Transverse colon (tissue), 4 donors: ENCODE measurements at regions not wholly inside any gene's neighbourhood (a gene's known extent, or its start where the extent isn't known, plus 50 kb on each side); places are given as distances from the start of the nearest gene placed in this dataset.

Experiments used
- DNase-seq: peaks from one replicate; pipeline ENCODE4 v3.0.0-alpha.2; 2019
- H3K27ac ChIP-seq, 4 donors: fragments of 200-600 bp; sonication (generic); 2 replicates each; pipeline ENCODE4 v1.5.1; 2016 to 2018; ENCODE audit warnings: inconsistent platforms in 4 of 4
- H3K27me3 ChIP-seq: fragments of 200-600 bp; sonication (generic); 2 replicates; pipeline ENCODE4 v1.5.1; 2017; ENCODE audit warnings: inconsistent platforms
- H3K36me3 ChIP-seq, 4 donors: fragments of 200-600 bp; sonication (generic); 2 replicates each; pipeline ENCODE4 v1.5.1; 2017 to 2019; ENCODE audit warnings: inconsistent platforms in 4 of 4
- H3K4me1 ChIP-seq, 4 donors: fragments of 200-600 bp; sonication (generic); 2 replicates each; pipeline ENCODE4 v1.5.1; 2017 to 2020; ENCODE audit warnings: inconsistent platforms in 4 of 4
- H3K4me3 ChIP-seq, 4 donors: fragments of 200-600 bp; sonication (generic); 1 replicate in 1 of 4; 2 replicates in 3 of 4; pipeline versions ENCODE4 v1.5.1 to v1.6.1; 2017 to 2019; ENCODE audit warnings: inconsistent platforms in 4 of 4
- H3K9me3 ChIP-seq, 2 donors: fragments of 200-600 bp; sonication (generic); 2 replicates each; pipeline ENCODE4 v1.5.1; 2017 to 2019; ENCODE audit warnings: inconsistent platforms in 2 of 2
- CTCF ChIP-seq, 5 experiments: fragments of 200-600 bp in 3 of 5; fragments of 450-650 bp in 2 of 5; sonication (generic) in 3 of 5; IDR thresholded peaks; 1 replicate in 2 of 5; 2 replicates in 3 of 5; pipeline ENCODE4 v1.5.1; 2016 to 2017; ENCODE audit warnings: antibody characterized with exemption in 5 of 5, inconsistent platforms in 3 of 5, mild to moderate bottlenecking in 2 of 5, moderate library complexity in 1 of 5
- EP300 ChIP-seq: sonication (generic); formaldehyde crosslinking; IDR thresholded peaks from one replicate; pipeline ENCODE4 v1.6.1; 2017; ENCODE audit warnings: antibody characterized with exemption, low read depth
- POLR2A ChIP-seq: fragments of 450-650 bp; IDR thresholded peaks from one replicate; pipeline ENCODE4 v1.6.1; 2016; ENCODE audit warnings: antibody characterized with exemption, mild to moderate bottlenecking, moderate library complexity
- POLR2AphosphoS5 ChIP-seq, 3 donors: sonication (generic); formaldehyde crosslinking; IDR thresholded peaks; one replicate each; pipeline ENCODE4 v1.6.1; 2016; ENCODE audit warnings: antibody characterized with exemption in 3 of 3
- WGBS, 2 donors: methylation state at CpG; one replicate each; pipeline ENCODE4 v1.1.5; 2018; ENCODE audit warnings: low coverage in 1 of 2; 5-methylcytosine and 5-hydroxymethylcytosine counted together
- in situ Hi-C, 4 donors: fragments of 200-750 bp; cut with MboI; loops; one replicate each; pipeline versions ENCODE4 v1.15.0 to v1.15.1; 2017; ENCODE audit warnings: low sequenced_read_pairs in 3 of 4, low pct_ligation_motif_present in 1 of 4, low pct_unique_long_range_greater_than_20kb in 1 of 4
- intact Hi-C: fragments of 100-400 bp; cut with DNase I; formaldehyde crosslinking; loops from one replicate; pipeline ENCODE4 v1.15.1; 2023; ENCODE audit warnings: low total_unique reads

DNA sequence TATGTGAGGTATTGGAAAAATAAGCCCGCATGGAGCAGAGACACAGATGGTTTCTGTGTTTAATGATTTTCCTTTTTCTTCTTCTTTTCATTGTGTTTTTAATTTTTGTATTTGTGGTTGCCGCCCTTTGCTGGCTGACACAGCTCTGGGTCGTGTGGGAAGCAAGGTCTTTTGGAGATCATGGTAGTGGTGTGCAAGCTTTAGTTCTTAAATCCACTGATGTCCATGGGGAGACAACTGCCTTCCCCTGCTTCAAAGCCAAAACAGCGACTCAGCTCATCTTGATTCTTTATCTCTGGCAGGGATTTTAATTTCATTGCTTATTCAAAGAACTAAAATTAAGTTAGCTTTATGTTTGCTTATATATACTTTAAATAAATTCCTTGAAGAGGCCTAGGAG is 711.3 kb upstream of the SGCG start:
- intact Hi-C loops (no loop called here), in situ Hi-C loops (no loop called here)
- Histone ChIP-seq H3K4me1 (no peaks in the 10 kb centered on the region), H3K9me3 (no peaks in the 10 kb centered on the region), H3K27me3 (no peaks in the 10 kb centered on the region), H3K27ac (no peak overlapping the region), H3K4me3 (no peak overlapping the region), H3K36me3 (no peaks in the 10 kb centered on the region)
- 76 to 80% methylated on average over 4 of the region's 4 CpGs for WGBS, 2 donors
- no peak for TF ChIP-seq EP300
- no peak for TF ChIP-seq POLR2A
- TF ChIP-seq CTCF (IDR thresholded peaks at IDR 0.05): no peak
- no peak for TF ChIP-seq POLR2AphosphoS5 (IDR thresholded peaks at IDR 0.05)
- no peak for DNase-seq

DNA sequence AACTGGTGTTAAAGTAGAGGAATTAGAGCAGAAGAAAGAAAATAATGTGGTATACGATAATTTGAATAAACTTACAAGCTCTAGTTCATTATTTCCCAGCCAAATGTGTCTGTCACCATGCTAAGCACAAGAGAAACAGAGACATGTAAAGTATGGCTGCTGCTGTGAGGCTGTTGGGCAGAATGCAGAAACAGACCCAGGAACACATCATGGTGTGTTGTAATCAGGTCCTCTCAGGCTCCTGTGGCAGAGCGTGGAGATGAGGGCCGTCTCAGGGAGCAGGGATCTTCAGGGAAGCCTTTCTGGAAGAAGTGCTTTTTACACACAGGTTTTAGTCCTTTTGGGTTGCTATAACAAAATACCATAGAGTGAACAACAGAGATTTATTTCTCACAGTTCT is 710.7 kb upstream of the SGCG start:
- no peak for DNase-seq
- 82 to 97% methylated on average over 3 of the region's 3 CpGs for WGBS, 2 donors
- H3K4me1 ChIP-seq: no peaks in the 10 kb centered on the region
- in situ Hi-C loops (no loop called here), intact Hi-C loops (no loop called here)
- H3K4me3 ChIP-seq: no peak overlapping the region
- no peak for TF ChIP-seq POLR2A
- TF ChIP-seq CTCF (IDR thresholded peaks at IDR 0.05): no peak
- TF ChIP-seq EP300: no peak
- no peak for TF ChIP-seq POLR2AphosphoS5 (IDR thresholded peaks at IDR 0.05)
- no peaks in the 10 kb centered on the region for H3K9me3 ChIP-seq
- H3K27me3 ChIP-seq: no peaks in the 10 kb centered on the region
- H3K27ac ChIP-seq: no peak overlapping the region
- H3K36me3 ChIP-seq: no peaks in the 10 kb centered on the region

DNA sequence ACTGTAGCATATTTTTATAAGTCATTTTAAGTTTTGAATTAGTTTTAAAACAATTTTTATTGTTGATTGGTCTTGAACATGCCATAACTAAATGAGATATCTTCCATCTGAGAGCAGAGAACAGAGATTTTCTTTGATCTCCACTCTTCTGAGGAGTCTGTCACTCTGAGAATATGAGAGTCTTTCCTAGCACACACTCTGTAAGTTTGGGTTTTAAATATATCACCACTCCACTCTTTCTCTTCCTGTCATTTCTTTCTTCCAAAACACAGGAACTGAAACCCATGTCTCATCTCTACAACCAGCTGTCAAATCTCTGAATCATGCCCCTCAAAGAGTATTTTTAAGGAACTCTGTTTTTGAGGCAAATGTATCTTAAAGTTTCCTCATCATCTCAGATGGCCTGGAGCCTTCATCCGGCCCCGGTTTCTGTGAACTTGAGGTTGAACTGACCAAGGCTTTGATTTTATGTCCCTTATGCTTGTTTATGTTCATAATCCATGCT is 698.2 kb upstream of the SGCG start:
- no peak overlapping the region for H3K27ac ChIP-seq
- H3K4me3 ChIP-seq: no peak overlapping the region
- H3K4me1 ChIP-seq: no peaks in the 10 kb centered on the region
- no peak for TF ChIP-seq POLR2A
- no peak for TF ChIP-seq POLR2AphosphoS5 (IDR thresholded peaks at IDR 0.05)
- no peak for TF ChIP-seq CTCF (IDR thresholded peaks at IDR 0.05)
- no peak for TF ChIP-seq EP300
- no peak for DNase-seq
- 87% methylated on average over 2 of the region's 2 CpGs; no CpG with 5 or more reads in 1 of the 2 donors for WGBS, 2 donors
- intact Hi-C loops (no loop called here), in situ Hi-C loops (no loop called here)
- H3K36me3 ChIP-seq: no peaks in the 10 kb centered on the region
- no peaks in the 10 kb centered on the region for H3K9me3 ChIP-seq
- no peaks in the 10 kb centered on the region for H3K27me3 ChIP-seq

DNA sequence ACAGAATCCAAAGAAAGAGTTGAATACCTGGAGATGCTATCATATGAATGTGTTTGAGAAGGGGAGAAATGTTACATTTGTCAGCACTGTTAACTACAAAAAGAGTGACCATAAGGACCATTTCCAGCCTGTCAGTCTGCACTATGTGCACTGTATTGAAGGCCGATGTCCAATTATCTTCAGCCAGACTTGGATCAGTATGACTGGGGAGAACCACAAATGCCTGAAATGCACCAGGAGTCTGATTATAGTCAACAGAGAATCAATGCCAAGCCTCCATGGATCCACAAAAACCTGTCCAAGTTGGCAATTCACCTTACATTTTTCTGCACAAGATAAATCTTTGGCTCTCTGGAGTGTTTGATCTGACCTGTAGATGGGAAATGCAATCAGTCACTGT is 697.5 kb upstream of the SGCG start:
- Histone ChIP-seq H3K9me3 (no peaks in the 10 kb centered on the region), H3K4me3 (no peak overlapping the region), H3K27ac (no peak overlapping the region), H3K4me1 (no peaks in the 10 kb centered on the region), H3K27me3 (no peaks in the 10 kb centered on the region), H3K36me3 (no peaks in the 10 kb centered on the region)
- intact Hi-C loops: no loop called here
- no peak for DNase-seq
- no peak for TF ChIP-seq POLR2AphosphoS5 (IDR thresholded peaks at IDR 0.05)
- no peak for TF ChIP-seq CTCF (IDR thresholded peaks at IDR 0.05)
- no peak for TF ChIP-seq POLR2A
- TF ChIP-seq EP300: no peak
- in situ Hi-C loops: no loop called here
- 92 to 100% methylated on average over 1 of the region's 1 CpG for WGBS, 2 donors
